ENCODE measurements at regions not wholly inside any gene's neighbourhood (a gene's known extent, or its start where the extent isn't known, plus 50 kb on each side); places are given as distances from the start of the nearest gene placed in this dataset.

- Histone ChIP-seq H4K8ac (replicated peaks; ENCODE audit: insufficient read length, low read depth, low read length) (no peak overlapping the region), H3K9ac (ENCODE audit: extremely low read depth, insufficient read length, low read length) (no peak overlapping the region), H4K5ac (ENCODE audit: insufficient read length, low read depth, low read length) (no peak overlapping the region), H3K23me2 (ENCODE audit: insufficient read length, low read depth, low read length, poor library complexity, severe bottlenecking) (no peaks in the 10 kb centered on the region), H2BK5ac (ENCODE audit: insufficient read length, low read length) (no peak overlapping the region), H3K4me2 (ENCODE audit: insufficient read depth, insufficient read length, low read length) (no peak overlapping the region), H3T11ph (ENCODE audit: low read length) (no peak overlapping the region), H2BK15ac (ENCODE audit: low read depth, low read length) (no peak overlapping the region), H2AFZ (ENCODE audit: low read length) (no peak overlapping the region), H3K18ac (ENCODE audit: insufficient read length, low read depth, low read length) (no peak overlapping the region), H3K79me1 (ENCODE audit: insufficient read depth, low read depth, low read length, poor library complexity, severe bottlenecking) (no peaks in the 10 kb centered on the region), H2BK120ac (ENCODE audit: low read depth, low read length, poor library complexity, severe bottlenecking) (no peak overlapping the region), H3K4ac (ENCODE audit: low read depth, low read length) (no peak overlapping the region), H3K79me2 (ENCODE audit: insufficient read depth, low read length) (no peaks in the 10 kb centered on the region), H3K9me3 (ENCODE audit: control insufficient read depth, low read depth, low read length) (no peaks in the 10 kb centered on the region), H2BK20ac (ENCODE audit: low read depth, low read length, poor library complexity, severe bottlenecking) (no peak overlapping the region), H3K14ac (ENCODE audit: insufficient read depth, low read length) (no peak overlapping the region), H3K4me1 (ENCODE audit: insufficient read depth, low read length) (peaks cover 16% of the 10 kb centered on the region; the same call in 1 of the 2 replicates), H3K27ac (ENCODE audit: insufficient read length, low read depth, low read length) (no peak overlapping the region), H3K56ac (ENCODE audit: insufficient read length, low read depth, low read length) (no peak overlapping the region), H3K27me3 (ENCODE audit: insufficient read depth, low read length) (no peaks in the 10 kb centered on the region), H3K23ac (ENCODE audit: insufficient read length, low read depth, low read length) (no peak overlapping the region), H2BK12ac (ENCODE audit: insufficient read length, low read depth, low read length) (no peak overlapping the region), H4K20me1 (ENCODE audit: control insufficient read depth, insufficient read depth, insufficient read length) (no peaks in the 10 kb centered on the region), H2AK5ac (ENCODE audit: insufficient read length, low read length) (no peak overlapping the region), H4K91ac (ENCODE audit: insufficient read length, low read depth, low read length) (no peak overlapping the region)
- no peak for DNase-seq
- TF ChIP-seq, protein P1, sequence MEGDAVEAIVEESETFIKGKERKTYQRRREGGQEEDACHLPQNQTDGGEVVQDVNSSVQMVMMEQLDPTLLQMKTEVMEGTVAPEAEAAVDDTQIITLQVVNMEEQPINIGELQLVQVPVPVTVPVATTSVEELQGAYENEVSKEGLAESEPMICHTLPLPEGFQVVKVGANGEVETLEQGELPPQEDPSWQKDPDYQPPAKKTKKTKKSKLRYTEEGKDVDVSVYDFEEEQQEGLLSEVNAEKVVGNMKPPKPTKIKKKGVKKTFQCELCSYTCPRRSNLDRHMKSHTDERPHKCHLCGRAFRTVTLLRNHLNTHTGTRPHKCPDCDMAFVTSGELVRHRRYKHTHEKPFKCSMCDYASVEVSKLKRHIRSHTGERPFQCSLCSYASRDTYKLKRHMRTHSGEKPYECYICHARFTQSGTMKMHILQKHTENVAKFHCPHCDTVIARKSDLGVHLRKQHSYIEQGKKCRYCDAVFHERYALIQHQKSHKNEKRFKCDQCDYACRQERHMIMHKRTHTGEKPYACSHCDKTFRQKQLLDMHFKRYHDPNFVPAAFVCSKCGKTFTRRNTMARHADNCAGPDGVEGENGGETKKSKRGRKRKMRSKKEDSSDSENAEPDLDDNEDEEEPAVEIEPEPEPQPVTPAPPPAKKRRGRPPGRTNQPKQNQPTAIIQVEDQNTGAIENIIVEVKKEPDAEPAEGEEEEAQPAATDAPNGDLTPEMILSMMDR (conservative IDR thresholded peaks at IDR 0.05), result no peak
- H3K36me3 Mint-ChIP-seq (ENCODE audit: insufficient read depth in 1 of 3, low read depth in 3 of 3), result peaks cover 0 to 5% (median 2%) of the 10 kb centered on the region in 3 experiments; a peak in 3 of 7 replicates
- H3K4me1 Mint-ChIP-seq, result peaks cover 55 to 75% of the 10 kb centered on the region in 2 experiments
- H3K9me3 Mint-ChIP-seq, result peaks cover 0 to 3% of the 10 kb centered on the region in 2 experiments; a peak in 1 of 5 replicates
- no peak overlapping the region for H3K4me3 Mint-ChIP-seq
- no peaks in the 10 kb centered on the region for H3K27me3 Mint-ChIP-seq (ENCODE audit: low read depth)
- WGBS (ENCODE audit: extremely low coverage, insufficient read length, low lambda C conversion rate), result no CpG with 5 or more reads among the region's 2 CpGs
- no peak overlapping the region for H3K27ac Mint-ChIP-seq
Measured at GRCh38 chr5:116861666-116862065, 287.0 kb upstream of the SEMA6A start.
